Natural killer cell (primary cell): ENCODE measurements at regions not wholly inside any gene's neighbourhood (a gene's known extent, or its start where the extent isn't known, plus 50 kb on each side); places are given as distances from the start of the nearest gene placed in this dataset.

ENCODE experiments used
- ATAC-seq, 3 donors: fragments of 150-1000 bp in 2 of 3; fragments of 200-7000 bp in 1 of 3; cut with Tn5 transposase; 1 replicate in 1 of 3; 2 replicates in 2 of 3; pipeline ENCODE4 v1.10.0; 2021; ENCODE audit warnings: mild to moderate bottlenecking in 2 of 3, moderate library complexity in 2 of 3
- DNase-seq, 2 donors: peaks; one replicate each; pipeline versions ENCODE4 v3.0.0 to v3.0.0-alpha.2; 2013 to 2021; ENCODE audit warnings: mixed read lengths in 1 of 2
- H3K27ac ChIP-seq: one replicate; pipeline ENCODE4 v1.5.1; 2013; ENCODE audit warnings: mild to moderate bottlenecking, low read length
- H3K27me3 ChIP-seq: one replicate; pipeline ENCODE4 v1.6.1; 2013; ENCODE audit warnings: low read length; ENCODE audit not compliant: control insufficient read depth, insufficient read depth
- H3K36me3 ChIP-seq: one replicate; pipeline ENCODE4 v1.6.1; 2013; ENCODE audit warnings: low read length; ENCODE audit not compliant: control insufficient read depth, insufficient read depth
- H3K4me1 ChIP-seq: one replicate; pipeline ENCODE4 v1.6.1; 2013; ENCODE audit warnings: low read length; ENCODE audit not compliant: control insufficient read depth, insufficient read depth
- H3K4me3 ChIP-seq: one replicate; pipeline ENCODE4 v1.5.1; 2013; ENCODE audit warnings: low read length
- H3K9me3 ChIP-seq: one replicate; pipeline ENCODE4 v1.6.1; 2013; ENCODE audit warnings: low read length; ENCODE audit not compliant: control insufficient read depth, insufficient read depth
- H3K27ac Mint-ChIP-seq, 2 donors: one replicate each; pipeline ENCODE4 v1.8.0; 2022; ENCODE audit warnings: mild to moderate bottlenecking in 2 of 2, mixed read lengths in 2 of 2, moderate library complexity in 1 of 2
- H3K27me3 Mint-ChIP-seq, 2 donors: one replicate each; pipeline ENCODE4 v1.8.0; 2022; ENCODE audit warnings: low read depth in 2 of 2, mixed read lengths in 2 of 2
- H3K36me3 Mint-ChIP-seq: one replicate; pipeline ENCODE4 v1.8.0; 2022; ENCODE audit warnings: mixed read lengths
- H3K4me1 Mint-ChIP-seq, 2 donors: one replicate each; pipeline ENCODE4 v1.8.0; 2022; ENCODE audit warnings: mixed read lengths in 2 of 2
- H3K4me3 Mint-ChIP-seq: one replicate; pipeline ENCODE4 v1.8.0; 2022; ENCODE audit warnings: mild to moderate bottlenecking, moderate library complexity, mixed read lengths
- H3K9me3 Mint-ChIP-seq, 2 donors: one replicate each; pipeline ENCODE4 v1.8.0; 2022; ENCODE audit warnings: mixed read lengths in 2 of 2
- CTCF ChIP-seq: fragments of 200-600 bp; IDR thresholded peaks from one replicate; pipeline ENCODE4 v1.8.0; 2022; ENCODE audit warnings: antibody characterized with exemption
- WGBS: methylation state at CpG from one replicate; pipeline ENCODE4 v1.1.7; 2013; ENCODE audit warnings: missing lambda C conversion rate; ENCODE audit not compliant: insufficient coverage; 5-methylcytosine and 5-hydroxymethylcytosine counted together
- intact Hi-C: fragments of 100-400 bp; cut with micrococcal nuclease; formaldehyde crosslinking; loops from one replicate; pipeline ENCODE4 v1.14.2; 2022

DNA sequence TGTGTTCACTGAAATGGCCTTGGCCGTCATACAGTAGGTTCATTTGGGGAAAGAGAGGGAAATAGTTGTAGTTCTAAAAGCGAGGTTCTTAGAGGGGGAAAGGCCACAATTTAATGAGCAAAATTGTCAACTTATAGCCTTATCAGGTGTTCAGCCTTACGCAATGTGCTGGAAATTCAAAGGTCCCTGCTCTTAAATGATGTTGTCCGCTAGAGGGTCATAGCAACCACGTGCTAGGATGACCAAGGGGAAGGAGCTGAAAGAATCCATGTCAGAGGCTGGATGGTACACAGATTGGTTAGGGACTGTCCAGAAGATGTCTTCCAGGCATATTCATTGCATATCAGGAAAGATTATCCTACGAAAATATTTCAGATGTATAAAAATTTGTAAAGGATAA lies 282.3 kb upstream of the MEX3C start:
- TF ChIP-seq CTCF: no peak
- Histone ChIP-seq H3K4me1 (no peaks in the 10 kb centered on the region), H3K36me3 (no peaks in the 10 kb centered on the region), H3K27me3 (no peaks in the 10 kb centered on the region), H3K27ac (no peak overlapping the region), H3K4me3 (no peak overlapping the region), H3K9me3 (no peaks in the 10 kb centered on the region)
- WGBS: 78% methylated on average over 5 of the region's 6 CpGs
- H3K36me3 Mint-ChIP-seq: no peaks in the 10 kb centered on the region
- no peak overlapping the region for H3K27ac Mint-ChIP-seq
- H3K27me3 Mint-ChIP-seq: peaks cover 13 to 37% of the 10 kb centered on the region in 2 donors
- no peaks in the 10 kb centered on the region for H3K9me3 Mint-ChIP-seq
- ATAC-seq (no peak), DNase-seq (no peak)
- intact Hi-C loops: no loop called here
- no peaks in the 10 kb centered on the region for H3K4me1 Mint-ChIP-seq
- no peak overlapping the region for H3K4me3 Mint-ChIP-seq

DNA sequence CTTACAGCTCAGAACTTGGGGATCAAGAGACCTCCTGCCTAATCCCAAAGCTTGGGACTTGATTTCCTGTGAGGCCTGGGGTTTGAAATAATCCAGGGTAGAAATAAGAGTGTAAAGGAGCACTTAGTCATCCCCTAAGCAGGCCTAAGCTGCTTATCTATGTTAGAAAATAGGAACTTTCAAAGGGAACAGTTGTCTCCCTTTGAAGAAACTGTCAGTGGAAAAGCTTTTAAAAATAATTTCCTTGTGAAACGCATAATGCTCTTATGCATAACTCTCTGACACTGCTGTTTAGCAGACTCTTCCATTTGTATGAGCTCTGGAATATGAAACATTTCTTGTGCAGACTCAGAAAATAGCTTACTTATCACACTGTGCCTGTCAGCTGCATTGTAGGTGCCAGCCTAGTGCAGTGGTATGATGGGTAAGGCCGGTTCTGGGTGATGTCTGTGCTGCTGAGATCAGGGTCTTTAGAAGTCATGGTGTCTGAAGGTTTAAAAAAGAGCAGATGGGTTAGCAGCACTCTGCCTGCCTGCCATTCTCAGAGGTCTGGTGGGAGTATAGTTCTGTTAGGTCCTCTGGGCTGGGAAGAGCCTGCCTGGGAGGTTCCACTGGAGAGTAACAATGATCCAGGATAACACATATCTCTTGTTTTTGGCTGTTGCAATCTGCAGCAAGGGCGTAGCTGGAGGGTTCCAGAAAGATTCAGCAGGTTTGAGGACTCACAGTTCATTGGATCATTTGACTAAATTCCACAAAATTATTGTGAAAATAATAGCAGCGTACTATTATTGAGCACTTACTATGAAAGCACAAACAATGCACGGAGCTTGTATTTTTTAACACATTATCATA lies 283.2 kb upstream of the MEX3C start:
- H3K27me3 Mint-ChIP-seq: peaks cover 13 to 35% of the 10 kb centered on the region in 2 donors
- no peak overlapping the region for H3K4me3 Mint-ChIP-seq
- 86% methylated on average over 3 of the region's 5 CpGs for WGBS
- Histone ChIP-seq H3K27ac (no peak overlapping the region), H3K4me1 (no peaks in the 10 kb centered on the region), H3K9me3 (no peaks in the 10 kb centered on the region), H3K27me3 (no peaks in the 10 kb centered on the region), H3K36me3 (no peaks in the 10 kb centered on the region), H3K4me3 (no peak overlapping the region)
- intact Hi-C loops: no loop called here
- no peak overlapping the region for H3K27ac Mint-ChIP-seq
- H3K36me3 Mint-ChIP-seq: no peaks in the 10 kb centered on the region
- no peak for ATAC-seq
- H3K9me3 Mint-ChIP-seq: no peaks in the 10 kb centered on the region
- no peaks in the 10 kb centered on the region for H3K4me1 Mint-ChIP-seq
- no peak for DNase-seq
- TF ChIP-seq CTCF: no peak

- intact Hi-C loops: no loop called here
- no peak overlapping the region for H3K27ac Mint-ChIP-seq
- peaks cover 5 to 10% of the 10 kb centered on the region in 2 donors for H3K27me3 Mint-ChIP-seq
- no peak overlapping the region for H3K27ac ChIP-seq
- H3K4me1 ChIP-seq: no peaks in the 10 kb centered on the region
- H3K36me3 ChIP-seq: no peaks in the 10 kb centered on the region
- H3K9me3 ChIP-seq: no peaks in the 10 kb centered on the region
- ATAC-seq (no peak), DNase-seq (no peak)
- H3K36me3 Mint-ChIP-seq: no peaks in the 10 kb centered on the region
- H3K4me3 Mint-ChIP-seq: no peak overlapping the region
- no peaks in the 10 kb centered on the region for H3K9me3 Mint-ChIP-seq
- TF ChIP-seq CTCF: no peak
- no peak overlapping the region for H3K4me3 ChIP-seq
- H3K4me1 Mint-ChIP-seq: no peaks in the 10 kb centered on the region
- H3K27me3 ChIP-seq: no peaks in the 10 kb centered on the region
- 85% methylated on average over 6 of the region's 6 CpGs for WGBS
Measured at GRCh38 chr18:51486735-51487366, 289.4 kb upstream of the MEX3C start.
